Thymus (tissue), 11 donors: ENCODE measurements at regions not wholly inside any gene's neighbourhood (a gene's known extent, or its start where the extent isn't known, plus 50 kb on each side); places are given as distances from the start of the nearest gene placed in this dataset.
"Not testable (repeated sequence)": the region's sequence is repeated elsewhere in the genome, so short reads cannot be mapped to it uniquely, and the experiment has no call there.

ENCODE experiments used
- DNase-seq, 9 donors: peaks; one replicate each; pipeline ENCODE4 v3.0.0-alpha.2; 2013; ENCODE audit warnings: low spot score in 9 of 9, low read depth in 6 of 9, missing footprints in 1 of 9
- H3K27ac ChIP-seq, 2 donors: one replicate each; pipeline ENCODE4 v1.5.1; 2013; ENCODE audit warnings: control low read depth in 1 of 2, low read depth in 1 of 2, low read length in 1 of 2, mild to moderate bottlenecking in 1 of 2, moderate library complexity in 1 of 2
- H3K27me3 ChIP-seq, 2 donors: one replicate each; pipeline ENCODE4 v1.5.1; 2013; ENCODE audit warnings: low read length in 1 of 2; ENCODE audit not compliant: control insufficient read depth in 2 of 2, insufficient read depth in 1 of 2
- H3K36me3 ChIP-seq, 2 donors: one replicate each; pipeline ENCODE4 v1.5.1; 2013; ENCODE audit warnings: low read length in 1 of 2, mild to moderate bottlenecking in 1 of 2, moderate library complexity in 1 of 2; ENCODE audit not compliant: control insufficient read depth in 2 of 2, insufficient read depth in 2 of 2
- H3K4me1 ChIP-seq, 2 donors: one replicate each; pipeline ENCODE4 v1.5.1; 2013; ENCODE audit warnings: low read length in 2 of 2; ENCODE audit not compliant: control insufficient read depth in 2 of 2, insufficient read depth in 2 of 2
- H3K4me3 ChIP-seq, 2 donors: one replicate each; pipeline ENCODE4 v1.5.1; 2013; ENCODE audit warnings: low read length in 2 of 2, control low read depth in 1 of 2, mild to moderate bottlenecking in 1 of 2
- H3K9me3 ChIP-seq, 2 donors: one replicate each; pipeline ENCODE4 v1.5.1; 2013; ENCODE audit warnings: low read length in 1 of 2, mild to moderate bottlenecking in 1 of 2; ENCODE audit not compliant: control insufficient read depth in 2 of 2, insufficient read depth in 1 of 2
- WGBS: extraction: QIAGEN DNeasy Blood & Tissue Kit; methylation state at CpG from one replicate; pipeline ENCODE4 v1.1.7; 2013; 5-methylcytosine and 5-hydroxymethylcytosine counted together
- donor health status: healthy.

GRCh38 chr2:136715146-136715545, 50.2 kb upstream of the THSD7B start:
- no peaks in the 10 kb centered on the region for H3K36me3 ChIP-seq
- no peaks in the 10 kb centered on the region for H3K9me3 ChIP-seq
- no peaks in the 10 kb centered on the region for H3K4me1 ChIP-seq
- no peak for DNase-seq
- no peak overlapping the region for H3K4me3 ChIP-seq
- no peaks in the 10 kb centered on the region for H3K27me3 ChIP-seq
- 99% methylated on average over 1 of the region's 1 CpG for WGBS
- H3K27ac ChIP-seq = no peak overlapping the region

GRCh38 chr2:136714452-136714951, 50.8 kb upstream of the THSD7B start:
- no peak for DNase-seq
- Histone ChIP-seq H3K9me3 (no peaks in the 10 kb centered on the region), H3K36me3 (no peaks in the 10 kb centered on the region), H3K4me1 (no peaks in the 10 kb centered on the region), H3K27ac (no peak overlapping the region), H3K4me3 (no peak overlapping the region), H3K27me3 (no peaks in the 10 kb centered on the region)
- WGBS = 75% methylated on average over 2 of the region's 2 CpGs

- 36% methylated on average over 2 of the region's 2 CpGs for WGBS
- Histone ChIP-seq H3K36me3 (no peaks in the 10 kb centered on the region), H3K4me1 (no peaks in the 10 kb centered on the region), H3K27ac (no peak overlapping the region), H3K27me3 (no peaks in the 10 kb centered on the region), H3K4me3 (no peak overlapping the region), H3K9me3 (no peaks in the 10 kb centered on the region)
- DNase-seq = no peak
Measured at GRCh38 chr2:136713739-136714138, 51.6 kb upstream of the THSD7B start.

GRCh38 chr2:136705336-136705735, 60.0 kb upstream of the THSD7B start:
- no peaks in the 10 kb centered on the region for H3K36me3 ChIP-seq
- DNase-seq = no peak
- H3K9me3 ChIP-seq = no peaks in the 10 kb centered on the region
- no peaks in the 10 kb centered on the region for H3K27me3 ChIP-seq
- H3K4me1 ChIP-seq = no peaks in the 10 kb centered on the region
- H3K4me3 ChIP-seq = no peak overlapping the region
- WGBS = 89% methylated on average over 3 of the region's 3 CpGs
- H3K27ac ChIP-seq = no peak overlapping the region

- Histone ChIP-seq H3K36me3 (no peaks in the 10 kb centered on the region), H3K4me1 (no peaks in the 10 kb centered on the region), H3K4me3 (no peak overlapping the region), H3K27me3 (no peaks in the 10 kb centered on the region), H3K9me3 (no peaks in the 10 kb centered on the region), H3K27ac (peak overlapping the region in 1 of 2 donors; percentile 38)
- peak in 1 of 9 donors; percentile 25 for DNase-seq
- 75% methylated on average over 2 of the region's 2 CpGs for WGBS
Measured at GRCh38 chr2:136703214-136703613, 62.1 kb upstream of the THSD7B start.

- no peak for DNase-seq
- H3K4me3 ChIP-seq = no peak overlapping the region
- H3K4me1 ChIP-seq = no peaks in the 10 kb centered on the region
- WGBS = 95% methylated on average over 2 of the region's 2 CpGs
- H3K27ac ChIP-seq = no peak overlapping the region
- no peaks in the 10 kb centered on the region for H3K27me3 ChIP-seq
- H3K9me3 ChIP-seq = no peaks in the 10 kb centered on the region
- no peaks in the 10 kb centered on the region for H3K36me3 ChIP-seq
Measured at GRCh38 chr2:136696438-136696837, 68.9 kb upstream of the THSD7B start.

- WGBS = 61% methylated on average over 5 of the region's 5 CpGs
- H3K27me3 ChIP-seq = no peaks in the 10 kb centered on the region
Measured at GRCh38 chr2:136693966-136694365, 71.4 kb upstream of the THSD7B start.

GRCh38 chr2:136680079-136680478, 85.3 kb upstream of the THSD7B start:
- not testable (repeated sequence) for H3K27me3 ChIP-seq, H3K4me3 ChIP-seq, H3K36me3 ChIP-seq, DNase-seq, H3K4me1 ChIP-seq, H3K9me3 ChIP-seq, H3K27ac ChIP-seq
- WGBS = 63% methylated on average over 1 of the region's 1 CpG

More at GRCh38 chr2:136693966-136694365, 71.4 kb upstream of the THSD7B start:
- no peak overlapping the region for H3K27ac ChIP-seq
- DNase-seq = no peak
- H3K36me3 ChIP-seq = no peaks in the 10 kb centered on the region
- no peaks in the 10 kb centered on the region for H3K4me1 ChIP-seq
- no peak overlapping the region for H3K4me3 ChIP-seq
- H3K9me3 ChIP-seq = no peaks in the 10 kb centered on the region

GRCh38 chr2:136665736-136666135, 99.6 kb upstream of the THSD7B start:
- Histone ChIP-seq H3K27me3 (no peaks in the 10 kb centered on the region), H3K9me3 (no peaks in the 10 kb centered on the region), H3K4me3 (no peak overlapping the region), H3K36me3 (no peaks in the 10 kb centered on the region), H3K27ac (no peak overlapping the region), H3K4me1 (no peaks in the 10 kb centered on the region)
- WGBS = 78% methylated on average over 3 of the region's 3 CpGs
- DNase-seq = no peak
